SK-N-SH treated with all-trans-retinoic acid at 6 μM for 48 hours (cell line): ENCODE measurements at regions not wholly inside any gene's neighbourhood (a gene's known extent, or its start where the extent isn't known, plus 50 kb on each side); places are given as distances from the start of the nearest gene placed in this dataset.
"Not testable (repeated sequence)": the region's sequence is repeated elsewhere in the genome, so short reads cannot be mapped to it uniquely, and the experiment has no call there.

ENCODE experiments used
- ATAC-seq: fragments of 200-7000 bp; cut with Tn5 transposase; 3 replicates; pipeline ENCODE4 v1.9.1; 2020; ENCODE audit warnings: mild to moderate bottlenecking, moderate library complexity
- BACH2 ChIP-seq: fragments of 250-450 bp; sonication (Bioruptor Pico); IDR thresholded peaks from 2 replicates; pipeline ENCODE4 v1.9.0; 2021; ENCODE audit warnings: mild to moderate bottlenecking, borderline replicate concordance
- CSDC2 ChIP-seq: fragments of 250-450 bp; sonication (Bioruptor Pico); IDR thresholded peaks from 2 replicates; pipeline ENCODE4 v1.5.0; 2020; ENCODE audit warnings: mild to moderate bottlenecking, moderate library complexity
- ESRRG ChIP-seq: fragments of 250-450 bp; sonication (Bioruptor Pico); IDR thresholded peaks from 2 replicates; pipeline ENCODE4 v1.6.1; 2021; ENCODE audit warnings: mild to moderate bottlenecking
- GLIS3 ChIP-seq: fragments of 250-450 bp; sonication (Bioruptor Pico); IDR thresholded peaks from 2 replicates; pipeline ENCODE4 v1.5.0; 2020; ENCODE audit warnings: mild to moderate bottlenecking, moderate library complexity
- ISL1 ChIP-seq: fragments of 250-450 bp; sonication (Bioruptor Pico); IDR thresholded peaks from 2 replicates; pipeline ENCODE4 v2.1.2; 2022; ENCODE audit warnings: mild to moderate bottlenecking, moderate library complexity
- OSR1 ChIP-seq: fragments of 250-450 bp; sonication (Bioruptor Pico); IDR thresholded peaks from 2 replicates; pipeline ENCODE4 v1.8.0; 2022; ENCODE audit warnings: moderate library complexity, mild to moderate bottlenecking, inconsistent platforms
- POU6F1 ChIP-seq: fragments of 250-450 bp; sonication (Bioruptor Pico); IDR thresholded peaks from 2 replicates; pipeline ENCODE4 v1.8.0; 2021; ENCODE audit warnings: low read depth, mild to moderate bottlenecking, moderate library complexity, borderline replicate concordance
- PPARA ChIP-seq: fragments of 250-450 bp; sonication (Bioruptor Pico); IDR thresholded peaks from 2 replicates; pipeline ENCODE4 v1.5.0; 2020; ENCODE audit warnings: mild to moderate bottlenecking, borderline replicate concordance
- RARB ChIP-seq: fragments of 250-450 bp; sonication (Bioruptor Pico); IDR thresholded peaks from 2 replicates; pipeline ENCODE4 v1.8.0; 2021; ENCODE audit warnings: mild to moderate bottlenecking, moderate library complexity
- SNAI2 ChIP-seq: fragments of 250-450 bp; sonication (Bioruptor Pico); IDR thresholded peaks from 2 replicates; pipeline ENCODE4 v1.5.0; 2020; ENCODE audit warnings: mild to moderate bottlenecking, moderate library complexity
- TCF4 ChIP-seq: fragments of 250-450 bp; sonication (Bioruptor Pico); IDR thresholded peaks from 2 replicates; pipeline ENCODE4 v1.8.0; 2021; ENCODE audit warnings: mild to moderate bottlenecking, moderate library complexity, borderline replicate concordance
- TOX ChIP-seq: fragments of 250-450 bp; sonication (Bioruptor Pico); IDR thresholded peaks from 2 replicates; pipeline ENCODE4 v1.8.0; 2021; ENCODE audit warnings: mild to moderate bottlenecking, moderate library complexity, borderline replicate concordance
- ZFP3 ChIP-seq: fragments of 250-450 bp; sonication (Bioruptor Pico); IDR thresholded peaks from 2 replicates; pipeline ENCODE4 v1.5.0; 2020; ENCODE audit warnings: mild to moderate bottlenecking, moderate library complexity
- ZFP30 ChIP-seq: fragments of 450-650 bp; formaldehyde crosslinking; IDR thresholded peaks from 2 replicates; pipeline ENCODE4 v1.5.0; 2022; ENCODE audit warnings: mild to moderate bottlenecking, moderate library complexity
- ZNF565 ChIP-seq: fragments of 450-650 bp; formaldehyde crosslinking; conservative IDR thresholded peaks from 2 replicates; pipeline ENCODE4 v1.5.0; 2020; ENCODE audit warnings: low read depth, mild to moderate bottlenecking, moderate library complexity
- ZNF70 ChIP-seq: fragments of 450-650 bp; formaldehyde crosslinking; IDR thresholded peaks from 2 replicates; pipeline ENCODE4 v1.5.0; 2020; ENCODE audit warnings: mild to moderate bottlenecking, moderate library complexity
- ZNF8 ChIP-seq: fragments of 450-650 bp; formaldehyde crosslinking; IDR thresholded peaks from 2 replicates; pipeline ENCODE4 v1.5.0; 2020; ENCODE audit warnings: mild to moderate bottlenecking, moderate library complexity
- TF ChIP-seq, protein P1 (sequence below): fragments of 250-450 bp; sonication (Bioruptor Pico); IDR thresholded peaks from 2 replicates; pipeline ENCODE4 v1.5.1; 2020; ENCODE audit warnings: low read depth, mild to moderate bottlenecking, moderate library complexity
- TF ChIP-seq, protein P2 (sequence below): fragments of 250-450 bp; sonication (Bioruptor Pico); IDR thresholded peaks from 2 replicates; pipeline ENCODE4 v1.5.0; 2020; ENCODE audit warnings: mild to moderate bottlenecking, moderate library complexity
- TF ChIP-seq, protein P3 (sequence below): fragments of 250-450 bp; sonication (Bioruptor Pico); IDR thresholded peaks from 2 replicates; pipeline ENCODE4 v1.5.1; 2021; ENCODE audit warnings: mild to moderate bottlenecking, moderate library complexity

- TF ChIP-seq POU6F1 (CRISPR knock-in tag) (no peak), TOX (CRISPR knock-in tag) (no peak), PPARA (CRISPR knock-in tag) (no peak), SNAI2 (CRISPR knock-in tag) (no peak)
- TF ChIP-seq, protein P1, sequence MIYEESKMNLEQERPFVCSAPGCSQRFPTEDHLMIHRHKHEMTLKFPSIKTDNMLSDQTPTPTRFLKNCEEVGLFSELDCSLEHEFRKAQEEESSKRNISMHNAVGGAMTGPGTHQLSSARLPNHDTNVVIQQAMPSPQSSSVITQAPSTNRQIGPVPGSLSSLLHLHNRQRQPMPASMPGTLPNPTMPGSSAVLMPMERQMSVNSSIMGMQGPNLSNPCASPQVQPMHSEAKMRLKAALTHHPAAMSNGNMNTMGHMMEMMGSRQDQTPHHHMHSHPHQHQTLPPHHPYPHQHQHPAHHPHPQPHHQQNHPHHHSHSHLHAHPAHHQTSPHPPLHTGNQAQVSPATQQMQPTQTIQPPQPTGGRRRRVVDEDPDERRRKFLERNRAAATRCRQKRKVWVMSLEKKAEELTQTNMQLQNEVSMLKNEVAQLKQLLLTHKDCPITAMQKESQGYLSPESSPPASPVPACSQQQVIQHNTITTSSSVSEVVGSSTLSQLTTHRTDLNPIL: no peak
These were observed 140.3 kb upstream of the RAG2 start (continued) for GRCh38 chr11:36738292-36738861.

DNA sequence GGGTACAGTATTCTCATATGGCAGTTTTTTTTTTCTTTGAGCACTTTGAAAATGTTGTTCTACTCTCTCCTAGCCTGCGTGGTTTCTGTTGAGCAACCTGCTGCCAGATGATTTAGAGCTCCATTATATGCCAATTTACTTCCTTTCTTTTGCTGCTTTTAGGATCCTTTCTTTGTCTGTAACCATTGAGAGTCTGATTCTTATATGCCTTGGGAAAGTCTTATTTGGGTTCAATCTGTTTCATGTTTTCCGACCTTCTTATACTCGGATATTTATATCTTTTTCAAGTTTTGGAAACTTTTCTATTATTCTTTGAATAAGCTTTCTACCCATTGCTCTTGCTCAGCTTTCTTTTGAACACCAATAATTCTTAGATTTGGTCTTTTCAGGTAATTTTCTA, 138.1 kb upstream of the RAG2 start:
- TF ChIP-seq GLIS3 (CRISPR knock-in tag) (no peak), SNAI2 (CRISPR knock-in tag) (no peak), POU6F1 (CRISPR knock-in tag) (no peak), ZNF70 (CRISPR knock-in tag) (no peak), ISL1 (no peak)
- TF ChIP-seq, all 23 proteins: peak for 0
- ATAC-seq: no peak

DNA sequence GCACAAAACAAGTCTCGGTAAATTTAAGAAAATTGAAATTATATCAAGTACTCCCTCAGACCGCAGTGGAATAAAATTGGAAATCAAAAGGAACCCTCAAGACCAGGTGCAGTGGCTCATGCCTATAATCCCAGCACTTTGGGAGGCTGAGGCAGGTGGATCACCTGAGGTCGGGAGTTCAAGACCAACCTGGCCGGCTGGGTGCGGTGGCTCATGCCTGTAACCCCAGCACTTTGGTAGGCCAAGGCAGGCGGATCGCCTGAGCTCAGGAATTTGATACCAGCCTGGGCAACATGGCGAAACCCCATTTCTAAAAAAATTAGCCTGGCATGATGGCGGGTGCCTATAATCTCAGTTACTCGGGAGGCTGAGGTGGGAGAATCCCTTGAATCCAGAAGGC, 135.7 kb upstream of the RAG2 start:
- ATAC-seq: not testable (repeated sequence)

DNA sequence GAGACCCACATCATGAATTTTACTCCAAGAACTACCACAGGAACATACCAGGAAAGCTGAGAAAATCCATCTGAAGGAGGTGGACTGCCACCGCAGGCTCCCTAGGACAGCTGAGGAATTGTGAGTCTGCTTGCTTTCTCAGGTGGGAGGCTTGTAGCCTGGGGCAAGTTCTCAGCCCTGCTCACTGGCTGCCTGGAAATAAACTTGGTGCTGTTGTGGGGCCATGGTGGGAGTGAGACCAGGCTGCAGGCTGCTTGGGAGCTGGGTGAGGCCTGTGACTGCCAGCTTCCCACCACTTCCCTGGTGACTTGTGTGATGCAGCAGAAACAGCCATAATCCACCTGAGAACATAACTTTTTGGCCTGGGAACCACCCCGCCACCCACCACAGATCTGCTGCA, 132.7 kb upstream of the RAG2 start:
- ATAC-seq: no peak
- TF ChIP-seq OSR1 (CRISPR knock-in tag): no peak
- no peak for TF ChIP-seq RARB
- no peak for TF ChIP-seq GLIS3 (CRISPR knock-in tag)
- TF ChIP-seq BACH2 (CRISPR knock-in tag): no peak
- no peak for TF ChIP-seq TOX (CRISPR knock-in tag)
- no peak for TF ChIP-seq ZFP30 (CRISPR knock-in tag)
- TF ChIP-seq ZNF8: no peak
- no peak for TF ChIP-seq SNAI2 (CRISPR knock-in tag)
- TF ChIP-seq ISL1: no peak
- TF ChIP-seq ESRRG (CRISPR knock-in tag): no peak
- TF ChIP-seq ZNF565 (CRISPR knock-in tag): no peak
- no peak for TF ChIP-seq TCF4 (CRISPR knock-in tag)
- no peak for TF ChIP-seq CSDC2 (CRISPR knock-in tag)
- no peak for TF ChIP-seq ZFP3 (CRISPR knock-in tag)
- TF ChIP-seq, protein P2, sequence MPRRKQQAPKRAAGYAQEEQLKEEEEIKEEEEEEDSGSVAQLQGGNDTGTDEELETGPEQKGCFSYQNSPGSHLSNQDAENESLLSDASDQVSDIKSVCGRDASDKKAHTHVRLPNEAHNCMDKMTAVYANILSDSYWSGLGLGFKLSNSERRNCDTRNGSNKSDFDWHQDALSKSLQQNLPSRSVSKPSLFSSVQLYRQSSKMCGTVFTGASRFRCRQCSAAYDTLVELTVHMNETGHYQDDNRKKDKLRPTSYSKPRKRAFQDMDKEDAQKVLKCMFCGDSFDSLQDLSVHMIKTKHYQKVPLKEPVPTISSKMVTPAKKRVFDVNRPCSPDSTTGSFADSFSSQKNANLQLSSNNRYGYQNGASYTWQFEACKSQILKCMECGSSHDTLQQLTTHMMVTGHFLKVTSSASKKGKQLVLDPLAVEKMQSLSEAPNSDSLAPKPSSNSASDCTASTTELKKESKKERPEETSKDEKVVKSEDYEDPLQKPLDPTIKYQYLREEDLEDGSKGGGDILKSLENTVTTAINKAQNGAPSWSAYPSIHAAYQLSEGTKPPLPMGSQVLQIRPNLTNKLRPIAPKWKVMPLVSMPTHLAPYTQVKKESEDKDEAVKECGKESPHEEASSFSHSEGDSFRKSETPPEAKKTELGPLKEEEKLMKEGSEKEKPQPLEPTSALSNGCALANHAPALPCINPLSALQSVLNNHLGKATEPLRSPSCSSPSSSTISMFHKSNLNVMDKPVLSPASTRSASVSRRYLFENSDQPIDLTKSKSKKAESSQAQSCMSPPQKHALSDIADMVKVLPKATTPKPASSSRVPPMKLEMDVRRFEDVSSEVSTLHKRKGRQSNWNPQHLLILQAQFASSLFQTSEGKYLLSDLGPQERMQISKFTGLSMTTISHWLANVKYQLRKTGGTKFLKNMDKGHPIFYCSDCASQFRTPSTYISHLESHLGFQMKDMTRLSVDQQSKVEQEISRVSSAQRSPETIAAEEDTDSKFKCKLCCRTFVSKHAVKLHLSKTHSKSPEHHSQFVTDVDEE (CRISPR knock-in tag): no peak

DNA sequence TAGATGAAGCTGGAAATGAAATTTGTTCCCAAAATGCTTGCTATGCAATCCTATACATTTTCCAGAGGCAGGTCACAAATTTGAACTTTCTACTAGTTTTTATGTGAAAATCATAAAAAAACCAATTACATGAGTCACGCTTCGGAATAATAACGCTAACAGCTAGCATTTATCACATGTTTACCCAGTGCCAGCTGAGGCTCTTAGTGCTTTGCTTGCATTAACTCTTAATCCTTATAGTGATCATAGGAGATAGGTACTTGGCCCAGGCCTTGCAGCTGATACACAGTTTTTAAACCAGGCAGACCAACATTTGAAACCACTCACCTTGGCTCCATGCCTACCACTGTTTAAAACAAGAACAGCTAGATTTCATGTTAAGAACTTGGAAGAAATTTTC, 131.8 kb upstream of the RAG2 start:
- TF ChIP-seq ZNF8 (no peak), PPARA (CRISPR knock-in tag) (no peak), ESRRG (CRISPR knock-in tag) (no peak), GLIS3 (CRISPR knock-in tag) (no peak), RARB (no peak), TCF4 (CRISPR knock-in tag) (no peak), ZNF70 (CRISPR knock-in tag) (no peak), ZFP30 (CRISPR knock-in tag) (no peak)
- TF ChIP-seq, protein P3, sequence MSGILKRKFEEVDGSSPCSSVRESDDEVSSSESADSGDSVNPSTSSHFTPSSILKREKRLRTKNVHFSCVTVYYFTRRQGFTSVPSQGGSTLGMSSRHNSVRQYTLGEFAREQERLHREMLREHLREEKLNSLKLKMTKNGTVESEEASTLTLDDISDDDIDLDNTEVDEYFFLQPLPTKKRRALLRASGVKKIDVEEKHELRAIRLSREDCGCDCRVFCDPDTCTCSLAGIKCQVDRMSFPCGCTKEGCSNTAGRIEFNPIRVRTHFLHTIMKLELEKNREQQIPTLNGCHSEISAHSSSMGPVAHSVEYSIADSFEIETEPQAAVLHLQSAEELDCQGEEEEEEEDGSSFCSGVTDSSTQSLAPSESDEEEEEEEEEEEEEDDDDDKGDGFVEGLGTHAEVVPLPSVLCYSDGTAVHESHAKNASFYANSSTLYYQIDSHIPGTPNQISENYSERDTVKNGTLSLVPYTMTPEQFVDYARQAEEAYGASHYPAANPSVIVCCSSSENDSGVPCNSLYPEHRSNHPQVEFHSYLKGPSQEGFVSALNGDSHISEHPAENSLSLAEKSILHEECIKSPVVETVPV (CRISPR knock-in tag): no peak
- TF ChIP-seq, protein P1: no peak
- no peak for ATAC-seq
